K562 (cell line): ENCODE measurements at regions not wholly inside any gene's neighbourhood (a gene's known extent, or its start where the extent isn't known, plus 50 kb on each side); places are given as distances from the start of the nearest gene placed in this dataset.

ENCODE experiments used
- COPS2 ChIP-seq: fragments of 450-650 bp; conservative IDR thresholded peaks from 2 replicates; pipeline ENCODE4 v1.6.1; 2016; ENCODE audit warnings: mild to moderate bottlenecking, moderate library complexity
- CSDE1 ChIP-seq, 2 experiments: fragments of 450-650 bp; IDR thresholded peaks; 2 replicates each; pipeline ENCODE4 v1.6.1; 2016; ENCODE audit warnings: mild to moderate bottlenecking in 1 of 2
- CTCF ChIP-seq, 3 experiments: IDR thresholded peaks in 2 of 3; conservative IDR thresholded peaks in 1 of 3; 2 replicates each; pipeline ENCODE4 v1.5.1; 2011 to 2012; ENCODE audit warnings: low read length in 3 of 3, mild to moderate bottlenecking in 3 of 3, control low read depth in 2 of 3, improper control_type of control experiment in 1 of 3, inconsistent platforms in 1 of 3, low read depth in 1 of 3, mixed read lengths in 1 of 3, moderate library complexity in 1 of 3; ENCODE audit not compliant: insufficient read depth in 2 of 3
- POLR2A ChIP-seq: fragments of 450-650 bp; conservative IDR thresholded peaks from 2 replicates; pipeline ENCODE4 v1.6.1; 2016
- SIRT6 ChIP-seq: IDR thresholded peaks from one replicate; pipeline ENCODE4 v1.6.1; 2012; ENCODE audit warnings: low read depth, mild to moderate bottlenecking, control low read depth, inconsistent platforms, low read length, moderate library complexity
- ZNF551 ChIP-seq: fragments of 250-450 bp; sonication (Bioruptor Pico); IDR thresholded peaks from 2 replicates; pipeline ENCODE4 v1.5.0; 2021; ENCODE audit warnings: mild to moderate bottlenecking, moderate library complexity
- ZNF57 ChIP-seq: fragments of 450-650 bp; formaldehyde crosslinking; IDR thresholded peaks from 2 replicates; pipeline ENCODE4 v1.4.0; 2020; ENCODE audit warnings: mild to moderate bottlenecking, moderate library complexity
- ZNF589 ChIP-seq: fragments of 200-800 bp; sonication (Bioruptor generic); IDR thresholded peaks from 2 replicates; pipeline ENCODE4 v1.6.1; 2016; ENCODE audit warnings: low read depth, missing genetic modification characterization, missing compliant biosample characterization

GRCh38 chr14:100668352-100668751 lies 58.3 kb upstream of the DLK1 start:
- no peak for TF ChIP-seq ZNF551
- TF ChIP-seq ZNF57 = no peak
- TF ChIP-seq ZNF589 (CRISPR knock-in tag) = no peak
- TF ChIP-seq COPS2 = no peak
- TF ChIP-seq POLR2A = no peak
- no peak for TF ChIP-seq CTCF (IDR thresholded peaks at IDR 0.05 in 2 of 3, conservative IDR thresholded peaks at IDR 0.05 in 1 of 3; ENCODE audit: insufficient read depth in 2 of 3, low read depth in 1 of 3, low read length in 3 of 3)
- no peak for TF ChIP-seq SIRT6
- TF ChIP-seq CSDE1 (IDR thresholded peaks at IDR 0.05) = no peak
